ENCODE measurements at regions not wholly inside any gene's neighbourhood (a gene's known extent, or its start where the extent isn't known, plus 50 kb on each side); places are given as distances from the start of the nearest gene placed in this dataset.

DNA sequence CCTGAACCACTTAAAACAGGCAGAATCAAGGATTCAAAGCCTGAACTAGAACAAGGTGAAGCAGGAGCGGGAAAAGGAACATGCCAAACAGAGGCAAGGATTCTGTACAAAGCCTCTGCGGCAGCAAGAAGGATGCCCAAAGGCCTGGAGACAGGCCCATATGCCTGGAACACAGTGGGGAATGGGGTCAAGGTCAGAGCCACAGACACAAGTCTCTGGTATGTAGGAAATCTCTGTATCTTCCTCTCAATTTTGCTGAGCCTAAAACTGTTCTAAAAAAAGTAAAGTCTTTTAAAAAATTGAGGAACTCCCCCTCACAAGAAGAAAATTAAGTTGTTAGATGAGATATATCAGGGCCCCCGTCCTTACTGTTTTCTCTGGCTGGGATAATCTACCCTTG is 175.9 kb upstream of the GHITM start:
- Histone ChIP-seq H3K27ac (ENCODE audit: low read length) (no peak overlapping the region), H3K27me3 (ENCODE audit: low read length) (no peaks in the 10 kb centered on the region), H3K9ac (ENCODE audit: low read length) (no peak overlapping the region), H4K20me1 (ENCODE audit: low read length) (no peaks in the 10 kb centered on the region), H3F3A (ENCODE audit: low read length, unreplicated experiment) (no peaks in the 10 kb centered on the region), H3K9me3 (ENCODE audit: low read length) (no peaks in the 10 kb centered on the region), H2AFZ (ENCODE audit: low read length) (no peak overlapping the region), H3K4me2 (ENCODE audit: low read length) (no peak overlapping the region), H3K4me3 (ENCODE audit: low read length) (no peak overlapping the region), H3K79me2 (ENCODE audit: low read length) (no peaks in the 10 kb centered on the region), H3K36me3 (ENCODE audit: low read depth, low read length) (no peaks in the 10 kb centered on the region), H3K4me1 (ENCODE audit: insufficient read depth, low read length) (no peaks in the 10 kb centered on the region), H3K9me2 (replicated peaks; ENCODE audit: low read length) (no peaks in the 10 kb centered on the region)
- TF ChIP-seq EZH2 (IDR thresholded peaks at IDR 0.05; ENCODE audit: low read length, unreplicated experiment): no peak
- TF ChIP-seq, protein P1, sequence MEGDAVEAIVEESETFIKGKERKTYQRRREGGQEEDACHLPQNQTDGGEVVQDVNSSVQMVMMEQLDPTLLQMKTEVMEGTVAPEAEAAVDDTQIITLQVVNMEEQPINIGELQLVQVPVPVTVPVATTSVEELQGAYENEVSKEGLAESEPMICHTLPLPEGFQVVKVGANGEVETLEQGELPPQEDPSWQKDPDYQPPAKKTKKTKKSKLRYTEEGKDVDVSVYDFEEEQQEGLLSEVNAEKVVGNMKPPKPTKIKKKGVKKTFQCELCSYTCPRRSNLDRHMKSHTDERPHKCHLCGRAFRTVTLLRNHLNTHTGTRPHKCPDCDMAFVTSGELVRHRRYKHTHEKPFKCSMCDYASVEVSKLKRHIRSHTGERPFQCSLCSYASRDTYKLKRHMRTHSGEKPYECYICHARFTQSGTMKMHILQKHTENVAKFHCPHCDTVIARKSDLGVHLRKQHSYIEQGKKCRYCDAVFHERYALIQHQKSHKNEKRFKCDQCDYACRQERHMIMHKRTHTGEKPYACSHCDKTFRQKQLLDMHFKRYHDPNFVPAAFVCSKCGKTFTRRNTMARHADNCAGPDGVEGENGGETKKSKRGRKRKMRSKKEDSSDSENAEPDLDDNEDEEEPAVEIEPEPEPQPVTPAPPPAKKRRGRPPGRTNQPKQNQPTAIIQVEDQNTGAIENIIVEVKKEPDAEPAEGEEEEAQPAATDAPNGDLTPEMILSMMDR (conservative IDR thresholded peaks at IDR 0.05; ENCODE audit: low read depth, low read length): no peak
- no peak for ATAC-seq
- intact Hi-C loops (cut with micrococcal nuclease): no loop called here
- DNase-seq: no peak
- no TSS peak for BruUV-seq (replicated peaks)
- ChIA-PET POLR2A (ENCODE audit: unreplicated experiment) (no interaction called here), CTCF (no interaction called here)

DNA sequence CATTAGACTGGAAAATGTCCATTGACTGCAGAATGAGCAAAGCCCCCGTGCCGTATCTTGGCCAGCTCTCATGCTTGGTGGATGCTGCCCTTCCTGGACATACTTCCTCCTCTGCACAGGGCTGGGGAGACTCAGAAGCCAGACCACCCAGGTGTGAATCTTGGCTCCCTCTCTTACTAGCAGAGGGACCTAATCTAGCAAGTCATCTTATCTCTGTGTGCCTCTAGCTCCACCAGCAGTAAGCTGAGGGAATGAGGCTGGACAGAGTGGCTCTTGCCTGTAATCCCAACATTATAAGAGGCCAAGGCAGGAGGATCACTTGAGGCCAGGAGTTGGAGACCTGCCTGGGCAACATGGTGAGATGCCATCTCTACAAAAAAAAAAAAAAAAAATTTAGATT is 173.8 kb upstream of the GHITM start:
- no peak for ATAC-seq
- Histone ChIP-seq H3K4me1 (ENCODE audit: insufficient read depth, low read length) (no peaks in the 10 kb centered on the region), H3K4me2 (ENCODE audit: low read length) (no peak overlapping the region), H3F3A (ENCODE audit: low read length, unreplicated experiment) (no peaks in the 10 kb centered on the region), H3K9me2 (replicated peaks; ENCODE audit: low read length) (no peaks in the 10 kb centered on the region), H2AFZ (ENCODE audit: low read length) (no peak overlapping the region), H3K27me3 (ENCODE audit: low read length) (no peaks in the 10 kb centered on the region), H3K36me3 (ENCODE audit: low read depth, low read length) (no peaks in the 10 kb centered on the region), H3K4me3 (ENCODE audit: low read length) (no peak overlapping the region), H3K9ac (ENCODE audit: low read length) (no peak overlapping the region), H3K9me3 (ENCODE audit: low read length) (no peaks in the 10 kb centered on the region), H4K20me1 (ENCODE audit: low read length) (no peaks in the 10 kb centered on the region), H3K27ac (ENCODE audit: low read length) (no peak overlapping the region), H3K79me2 (ENCODE audit: low read length) (no peaks in the 10 kb centered on the region)
- no peak for DNase-seq
- intact Hi-C loops (cut with micrococcal nuclease): no loop called here
- CTCF ChIA-PET: no interaction called here
- no TSS peak for BruUV-seq (replicated peaks)
- POLR2A ChIA-PET (ENCODE audit: unreplicated experiment): no interaction called here
- TF ChIP-seq EZH2phosphoT487 (IDR thresholded peaks at IDR 0.05; ENCODE audit: borderline replicate concordance, low read length): no peak
- no peak for TF ChIP-seq EZH2 (IDR thresholded peaks at IDR 0.05; ENCODE audit: low read length, unreplicated experiment)
- TF ChIP-seq, protein P1 (conservative IDR thresholded peaks at IDR 0.05; ENCODE audit: low read depth, low read length): no peak

DNA sequence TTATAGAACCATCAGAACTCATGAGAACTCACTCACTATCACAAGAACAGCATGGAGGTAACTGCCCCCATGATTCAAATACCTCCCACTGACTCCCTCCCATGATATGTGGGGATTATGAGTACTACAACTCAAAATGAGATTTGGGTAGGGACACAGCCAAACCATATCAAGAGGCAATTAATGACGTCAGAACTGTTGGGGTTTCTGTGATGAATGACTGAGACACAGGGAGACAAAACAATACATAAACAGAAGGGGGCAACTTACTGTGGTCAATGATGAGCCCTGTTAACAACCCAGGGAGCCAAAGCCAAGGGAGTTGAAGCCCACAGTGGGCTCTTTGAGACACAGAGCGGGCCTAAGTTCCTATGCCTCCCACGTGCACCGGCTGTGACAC is 171.3 kb upstream of the GHITM start:
- H3K9me2 ChIP-seq (replicated peaks; ENCODE audit: low read length): no peaks in the 10 kb centered on the region
- no peak overlapping the region for H3K9ac ChIP-seq (ENCODE audit: low read length)
- CTCF ChIA-PET: no interaction called here
- no peaks in the 10 kb centered on the region for H3K79me2 ChIP-seq (ENCODE audit: low read length)
- no peaks in the 10 kb centered on the region for H3K36me3 ChIP-seq (ENCODE audit: low read depth, low read length)
- no peaks in the 10 kb centered on the region for H3K4me1 ChIP-seq (ENCODE audit: insufficient read depth, low read length)
- H3K4me3 ChIP-seq (ENCODE audit: low read length): no peak overlapping the region
- H4K20me1 ChIP-seq (ENCODE audit: low read length): no peaks in the 10 kb centered on the region
- POLR2A ChIA-PET (ENCODE audit: unreplicated experiment): no interaction called here
- intact Hi-C loops (cut with micrococcal nuclease): no loop called here
- no peaks in the 10 kb centered on the region for H3K9me3 ChIP-seq (ENCODE audit: low read length)
- H3F3A ChIP-seq (ENCODE audit: low read length, unreplicated experiment): no peaks in the 10 kb centered on the region
- DNase-seq (no peak), ATAC-seq (no peak)
- H3K4me2 ChIP-seq (ENCODE audit: low read length): no peak overlapping the region
- no TSS peak for BruUV-seq (replicated peaks)
- no peaks in the 10 kb centered on the region for H3K27me3 ChIP-seq (ENCODE audit: low read length)
- TF ChIP-seq EZH2phosphoT487 (IDR thresholded peaks at IDR 0.05; ENCODE audit: borderline replicate concordance, low read length) (no peak), EZH2 (IDR thresholded peaks at IDR 0.05; ENCODE audit: low read length, unreplicated experiment) (no peak)
- TF ChIP-seq, protein P1 (conservative IDR thresholded peaks at IDR 0.05; ENCODE audit: low read depth, low read length): no peak
- H3K27ac ChIP-seq (ENCODE audit: low read length): no peak overlapping the region
- no peak overlapping the region for H2AFZ ChIP-seq (ENCODE audit: low read length)

Data from PC-3 (cell line).